ENCODE measurements at regions not wholly inside any gene's neighbourhood (a gene's known extent, or its start where the extent isn't known, plus 50 kb on each side); places are given as distances from the start of the nearest gene placed in this dataset.

- no peak for TF ChIP-seq CTCF (IDR thresholded peaks at IDR 0.05)
- ATAC-seq (ENCODE audit: low FRiP score) (no peak), DNase-seq (ENCODE audit: low spot score) (no peak)
Measured at GRCh38 chr20:40532103-40532502, 156.9 kb downstream of the MAFB start.

- no peak for DNase-seq (ENCODE audit: low spot score)
- no peak for TF ChIP-seq CTCF (IDR thresholded peaks at IDR 0.05)
- ATAC-seq (ENCODE audit: low FRiP score): no peak
Measured at GRCh38 chr20:40525351-40525750, 163.7 kb downstream of the MAFB start.

- ATAC-seq (ENCODE audit: low FRiP score) (no peak), DNase-seq (ENCODE audit: low spot score) (no peak)
- no peak for TF ChIP-seq CTCF (IDR thresholded peaks at IDR 0.05)
Measured at GRCh38 chr20:40524071-40524470, 165.0 kb downstream of the MAFB start.

GRCh38 chr20:40522405-40522804 lies 166.6 kb downstream of the MAFB start:
- ATAC-seq (ENCODE audit: low FRiP score) (no peak), DNase-seq (ENCODE audit: low spot score) (no peak)

GRCh38 chr20:40521962-40522361 lies 167.1 kb downstream of the MAFB start:
- no peak for ATAC-seq (ENCODE audit: low FRiP score)
- TF ChIP-seq CTCF (IDR thresholded peaks at IDR 0.05): no peak
- no peak for DNase-seq (ENCODE audit: low spot score)

More at GRCh38 chr20:40522405-40522804, 166.6 kb downstream of the MAFB start:
- no peak for TF ChIP-seq CTCF (IDR thresholded peaks at IDR 0.05)

- no peak for ATAC-seq (ENCODE audit: low FRiP score)
- no peak for TF ChIP-seq CTCF (IDR thresholded peaks at IDR 0.05)
Measured at GRCh38 chr20:40519918-40520317, 169.1 kb downstream of the MAFB start.

GRCh38 chr20:40512994-40513393 lies 176.0 kb downstream of the MAFB start:
- ATAC-seq (ENCODE audit: low FRiP score) (no peak), DNase-seq (ENCODE audit: low spot score) (no peak)
- TF ChIP-seq CTCF (IDR thresholded peaks at IDR 0.05): no peak

More at GRCh38 chr20:40519918-40520317, 169.1 kb downstream of the MAFB start:
- DNase-seq (ENCODE audit: low spot score): no peak

All from omental fat pad (tissue), 3 donors.